ENCODE measurements at regions not wholly inside any gene's neighbourhood (a gene's known extent, or its start where the extent isn't known, plus 50 kb on each side); places are given as distances from the start of the nearest gene placed in this dataset.

GRCh38 chr7:16067711-16068110 lies 353.6 kb downstream of the CRPPA start:
- H3K4me1 Mint-ChIP-seq (ENCODE audit: low read depth): peaks cover 38% of the 10 kb centered on the region
- TF ChIP-seq CTCF (IDR thresholded peaks at IDR 0.05): no peak
- no peaks in the 10 kb centered on the region for H3K36me3 Mint-ChIP-seq (ENCODE audit: low read depth)
- H3K4me3 Mint-ChIP-seq (ENCODE audit: unreplicated experiment): no peak overlapping the region
- no peaks in the 10 kb centered on the region for H3K9me3 Mint-ChIP-seq (ENCODE audit: low read depth)
- no peaks in the 10 kb centered on the region for H3K27me3 Mint-ChIP-seq (ENCODE audit: low read depth)
- no peak overlapping the region for H3K27ac Mint-ChIP-seq (ENCODE audit: unreplicated experiment)
- DNase-seq (ENCODE audit: low spot score): no peak

GRCh38 chr7:16066805-16067459 lies 354.4 kb downstream of the CRPPA start:
- DNase-seq (ENCODE audit: low spot score): no peak
- H3K4me3 Mint-ChIP-seq (ENCODE audit: unreplicated experiment): no peak overlapping the region
- H3K36me3 Mint-ChIP-seq (ENCODE audit: low read depth): no peaks in the 10 kb centered on the region
- TF ChIP-seq CTCF (IDR thresholded peaks at IDR 0.05): no peak
- H3K4me1 Mint-ChIP-seq (ENCODE audit: low read depth): peaks cover 45% of the 10 kb centered on the region
- no peak overlapping the region for H3K27ac Mint-ChIP-seq (ENCODE audit: unreplicated experiment)
- no peaks in the 10 kb centered on the region for H3K27me3 Mint-ChIP-seq (ENCODE audit: low read depth)
- H3K9me3 Mint-ChIP-seq (ENCODE audit: low read depth): peaks cover 2% of the 10 kb centered on the region

- no peak for DNase-seq (ENCODE audit: low spot score)
- Mint-ChIP-seq H3K27me3 (ENCODE audit: low read depth) (no peaks in the 10 kb centered on the region), H3K4me1 (ENCODE audit: low read depth) (peaks cover 50% of the 10 kb centered on the region), H3K36me3 (ENCODE audit: low read depth) (no peaks in the 10 kb centered on the region), H3K27ac (ENCODE audit: unreplicated experiment) (no peak overlapping the region), H3K9me3 (ENCODE audit: low read depth) (peaks cover 3% of the 10 kb centered on the region), H3K4me3 (ENCODE audit: unreplicated experiment) (no peak overlapping the region)
- no peak for TF ChIP-seq CTCF (IDR thresholded peaks at IDR 0.05)
These were observed 355.4 kb downstream of the CRPPA start for GRCh38 chr7:16065939-16066338.

GRCh38 chr7:16063716-16064675 lies 357.3 kb downstream of the CRPPA start:
- no peaks in the 10 kb centered on the region for H3K36me3 Mint-ChIP-seq (ENCODE audit: low read depth)
- H3K9me3 Mint-ChIP-seq (ENCODE audit: low read depth): peaks cover 3% of the 10 kb centered on the region
- no peaks in the 10 kb centered on the region for H3K27me3 Mint-ChIP-seq (ENCODE audit: low read depth)
- TF ChIP-seq CTCF (IDR thresholded peaks at IDR 0.05): no peak
- no peak overlapping the region for H3K4me3 Mint-ChIP-seq (ENCODE audit: unreplicated experiment)
- H3K27ac Mint-ChIP-seq (ENCODE audit: unreplicated experiment): no peak overlapping the region
- peaks cover 54% of the 10 kb centered on the region for H3K4me1 Mint-ChIP-seq (ENCODE audit: low read depth)
- DNase-seq (ENCODE audit: low spot score): no peak

GRCh38 chr7:16063221-16063620 lies 358.1 kb downstream of the CRPPA start:
- H3K36me3 Mint-ChIP-seq (ENCODE audit: low read depth): no peaks in the 10 kb centered on the region
- TF ChIP-seq CTCF (IDR thresholded peaks at IDR 0.05): no peak
- H3K27ac Mint-ChIP-seq (ENCODE audit: unreplicated experiment): no peak overlapping the region
- H3K9me3 Mint-ChIP-seq (ENCODE audit: low read depth): peaks cover 3% of the 10 kb centered on the region
- H3K27me3 Mint-ChIP-seq (ENCODE audit: low read depth): no peaks in the 10 kb centered on the region
- H3K4me3 Mint-ChIP-seq (ENCODE audit: unreplicated experiment): no peak overlapping the region
- peaks cover 54% of the 10 kb centered on the region for H3K4me1 Mint-ChIP-seq (ENCODE audit: low read depth)
- DNase-seq (ENCODE audit: low spot score): no peak

Measured in chondrocyte (in vitro differentiated cells).